Lung (tissue), 11 donors: ENCODE measurements at regions not wholly inside any gene's neighbourhood (a gene's known extent, or its start where the extent isn't known, plus 50 kb on each side); places are given as distances from the start of the nearest gene placed in this dataset.

Source experiments
- ATAC-seq: fragments of 200-7000 bp; cut with Tn5 transposase; one replicate; pipeline ENCODE4 v1.9.1; 2020; ENCODE audit warnings: moderate number of reproducible peaks; ENCODE audit not compliant: insufficient read depth, low FRiP score
- DNase-seq, 3 donors: peaks; one replicate each; pipeline ENCODE4 v3.0.0-alpha.2; 2013 to 2017
- H3K27ac ChIP-seq, 2 donors: one replicate each; pipeline ENCODE4 v1.5.1; 2013; ENCODE audit warnings: mild to moderate bottlenecking in 2 of 2, moderate library complexity in 2 of 2, control low read depth in 1 of 2, inconsistent platforms in 1 of 2, low read depth in 1 of 2, low read length in 1 of 2
- H3K27me3 ChIP-seq, 3 donors: one replicate each; pipeline ENCODE4 v1.5.1; 2013; ENCODE audit warnings: low read length in 2 of 3; ENCODE audit not compliant: control insufficient read depth in 3 of 3, insufficient read depth in 3 of 3
- H3K36me3 ChIP-seq, 4 donors: one replicate each; pipeline ENCODE4 v1.5.1; 2013; ENCODE audit warnings: low read length in 4 of 4, mild to moderate bottlenecking in 1 of 4, moderate library complexity in 1 of 4; ENCODE audit not compliant: control insufficient read depth in 4 of 4, insufficient read depth in 4 of 4
- H3K4me1 ChIP-seq, 5 donors: one replicate each; pipeline ENCODE4 v1.5.1; 2013; ENCODE audit warnings: low read length in 5 of 5, mild to moderate bottlenecking in 2 of 5, moderate library complexity in 1 of 5; ENCODE audit not compliant: control insufficient read depth in 5 of 5, insufficient read depth in 5 of 5
- H3K4me3 ChIP-seq: one replicate; pipeline ENCODE4 v1.5.1; 2013; ENCODE audit warnings: mild to moderate bottlenecking, control low read depth, moderate library complexity
- H3K9ac ChIP-seq, 2 donors: one replicate each; pipeline ENCODE4 v1.5.1; 2013; ENCODE audit warnings: low read length in 2 of 2, control low read depth in 1 of 2; ENCODE audit not compliant: insufficient read depth in 1 of 2
- H3K9me3 ChIP-seq, 4 donors: one replicate each; pipeline ENCODE4 v1.5.1; 2013; ENCODE audit warnings: low read length in 3 of 4, mild to moderate bottlenecking in 1 of 4, moderate library complexity in 1 of 4; ENCODE audit not compliant: control insufficient read depth in 4 of 4, insufficient read depth in 3 of 4
- CTCF ChIP-seq: IDR thresholded peaks from 2 replicates; pipeline ENCODE4 v1.5.1; 2012; ENCODE audit warnings: mild to moderate bottlenecking; ENCODE audit errors: control extremely low read depth, extremely low read depth
- WGBS, 2 donors: extraction: QIAGEN DNeasy Blood & Tissue Kit; methylation state at CpG; one replicate each; pipeline ENCODE4 v1.1.7; 2013; 5-methylcytosine and 5-hydroxymethylcytosine counted together
- donor health status: control.
- donor health status: control.
- donor health status: Bipolar disorder and iron deficiency.
- donor health status: healthy.
- donor health status: DM: yes; HTN: yes; CAD: no.

- no peaks in the 10 kb centered on the region for H3K36me3 ChIP-seq
- DNase-seq (no peak), ATAC-seq (no peak)
- peaks cover 0 to 7% (median 0%) of the 10 kb centered on the region in 5 donors for H3K4me1 ChIP-seq
- H3K27ac ChIP-seq, result no peak overlapping the region
- no peak overlapping the region for H3K9ac ChIP-seq
- H3K4me3 ChIP-seq, result no peak overlapping the region
- 78% methylated on average over 10 of the region's 10 CpGs for WGBS, 2 donors
- no peak for TF ChIP-seq CTCF
- H3K9me3 ChIP-seq, result peaks cover 0 to 2% (median 0%) of the 10 kb centered on the region in 4 donors
- H3K27me3 ChIP-seq, result peaks cover 0 to 2% (median 0%) of the 10 kb centered on the region in 3 donors
Observed at GRCh38 chr22:48821346-48821690, 1006.4 kb downstream of the BRD1 start.

- no peak for TF ChIP-seq CTCF
- H3K27me3 ChIP-seq, result peaks cover 0 to 2% (median 0%) of the 10 kb centered on the region in 3 donors
- DNase-seq, result no peak
Observed at GRCh38 chr22:48820481-48821345, 1007.0 kb downstream of the BRD1 start.

GRCh38 chr22:48819961-48820360 lies 1007.7 kb downstream of the BRD1 start:
- Histone ChIP-seq H3K4me1 (peaks cover 0 to 2% (median 0%) of the 10 kb centered on the region in 5 donors), H3K27ac (no peak overlapping the region), H3K27me3 (peaks cover 0 to 2% (median 0%) of the 10 kb centered on the region in 3 donors), H3K36me3 (no peaks in the 10 kb centered on the region), H3K4me3 (no peak overlapping the region), H3K9ac (no peak overlapping the region), H3K9me3 (peaks cover 0 to 2% (median 0%) of the 10 kb centered on the region in 4 donors)
- DNase-seq (no peak), ATAC-seq (no peak)
- 58 to 71% methylated on average over 13 of the region's 13 CpGs for WGBS, 2 donors
- TF ChIP-seq CTCF, result no peak

More at GRCh38 chr22:48820481-48821345, 1007.0 kb downstream of the BRD1 start:
- 79 to 85% methylated on average over 27 of the region's 27 CpGs for WGBS, 2 donors
- Histone ChIP-seq H3K4me1 (peaks cover 0 to 7% (median 0%) of the 10 kb centered on the region in 5 donors), H3K9me3 (peaks cover 0 to 2% (median 0%) of the 10 kb centered on the region in 4 donors), H3K4me3 (no peak overlapping the region), H3K36me3 (no peaks in the 10 kb centered on the region), H3K9ac (no peak overlapping the region), H3K27ac (no peak overlapping the region)
- ATAC-seq, result no peak
